NCI-H1105 (cell line): ENCODE measurements at regions not wholly inside any gene's neighbourhood (a gene's known extent, or its start where the extent isn't known, plus 50 kb on each side); places are given as distances from the start of the nearest gene placed in this dataset.

ENCODE experiments used
- DNase-seq: peaks from one replicate; lab custom pipeline; 2025; lab: John Stamatoyannopoulos, UW

DNA sequence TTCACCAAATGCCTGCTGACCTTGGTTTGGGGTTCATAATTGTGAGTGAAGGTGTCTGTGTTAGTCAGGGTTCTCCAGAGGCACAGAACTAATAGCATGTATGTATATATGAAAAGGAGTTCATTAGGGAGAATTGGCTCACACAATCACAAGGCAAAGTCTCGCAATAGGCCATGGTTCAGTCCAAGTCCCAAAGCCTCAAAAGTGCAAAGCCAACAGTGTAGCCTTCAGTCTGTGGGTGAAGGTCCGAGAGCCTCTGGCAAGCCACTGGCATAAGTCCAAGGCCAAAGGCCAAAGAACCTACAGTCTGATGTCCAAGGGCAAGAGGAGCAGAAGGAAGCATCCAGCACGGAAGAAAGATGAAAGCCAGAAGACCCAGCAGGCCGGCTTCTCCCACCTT lies 257.6 kb upstream of the SHH start:
- no peak for DNase-seq

- DNase-seq, result no peak
Measured at GRCh38 chr7:156067156-156067555, 254.9 kb upstream of the SHH start.

DNA sequence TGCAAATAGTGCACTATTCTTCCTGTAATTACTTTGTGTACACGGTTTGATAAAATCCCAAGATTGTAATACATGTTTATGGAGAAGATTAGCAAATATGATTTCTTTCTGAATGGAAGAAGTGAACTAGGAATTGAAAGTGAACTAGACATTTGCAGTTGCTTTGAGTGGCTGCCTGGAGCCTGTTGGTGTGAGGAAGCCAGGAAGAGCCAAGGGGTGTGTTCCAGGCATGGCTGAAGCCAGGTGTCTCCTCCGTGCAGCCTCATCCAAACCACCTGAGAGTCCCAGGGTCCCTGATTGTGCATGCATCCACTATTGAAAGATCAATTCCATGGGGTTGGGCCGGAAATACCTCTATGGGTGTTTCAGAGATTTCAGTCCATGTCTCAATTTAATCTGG lies 253.1 kb upstream of the SHH start:
- DNase-seq, result no peak

DNA sequence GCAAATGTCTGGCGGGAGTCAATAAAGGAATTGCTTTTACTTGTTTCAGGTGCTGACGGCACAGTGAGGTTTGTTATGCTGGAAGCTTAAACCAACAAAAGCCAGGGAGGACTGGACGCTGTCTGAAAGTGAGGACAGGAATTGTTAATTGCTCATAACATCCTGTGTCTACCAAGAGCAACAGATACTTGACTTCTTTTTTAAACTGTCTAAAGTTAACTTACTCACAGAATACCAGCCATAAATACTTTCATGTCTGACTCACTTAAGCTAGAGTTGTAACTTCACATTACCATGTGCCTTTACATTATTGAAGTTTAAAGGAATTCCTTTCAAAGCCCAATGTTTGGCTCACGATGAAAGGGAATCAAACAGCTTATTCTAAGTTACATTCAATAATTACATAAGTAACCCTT lies 252.7 kb upstream of the SHH start:
- DNase-seq, result no peak

GRCh38 chr7:156063241-156063810 lies 251.1 kb upstream of the SHH start:
- no peak for DNase-seq

GRCh38 chr7:156062286-156062685 lies 250.0 kb upstream of the SHH start:
- no peak for DNase-seq

DNA sequence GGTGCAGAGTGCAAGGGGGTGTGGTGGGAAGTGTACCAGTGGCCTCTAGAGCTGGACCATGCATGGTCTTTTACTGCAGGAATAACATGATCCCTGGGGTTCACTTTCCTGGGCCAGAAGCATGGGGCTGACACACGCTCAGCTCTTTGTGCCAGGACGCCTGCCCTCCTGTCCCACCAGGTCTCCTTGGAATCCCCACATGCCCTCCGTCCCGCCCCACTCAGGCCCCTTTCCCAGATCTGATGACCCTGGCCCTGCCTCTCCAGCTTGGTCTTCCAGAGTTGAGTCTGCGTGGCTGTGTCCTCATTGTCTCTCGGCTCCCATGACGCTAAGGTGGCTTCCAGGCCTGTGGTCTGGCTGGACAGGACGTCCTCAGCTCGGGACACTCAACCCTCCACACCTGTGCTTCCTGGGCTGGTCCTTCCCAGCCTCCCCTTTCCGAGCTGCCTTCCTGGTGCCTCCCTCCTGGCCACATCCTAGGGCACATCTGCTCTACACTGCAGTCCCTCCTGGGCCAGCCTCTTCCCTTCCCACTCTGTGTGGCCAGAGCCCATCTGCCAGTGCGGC lies 249.5 kb upstream of the SHH start:
- DNase-seq, result no peak

DNA sequence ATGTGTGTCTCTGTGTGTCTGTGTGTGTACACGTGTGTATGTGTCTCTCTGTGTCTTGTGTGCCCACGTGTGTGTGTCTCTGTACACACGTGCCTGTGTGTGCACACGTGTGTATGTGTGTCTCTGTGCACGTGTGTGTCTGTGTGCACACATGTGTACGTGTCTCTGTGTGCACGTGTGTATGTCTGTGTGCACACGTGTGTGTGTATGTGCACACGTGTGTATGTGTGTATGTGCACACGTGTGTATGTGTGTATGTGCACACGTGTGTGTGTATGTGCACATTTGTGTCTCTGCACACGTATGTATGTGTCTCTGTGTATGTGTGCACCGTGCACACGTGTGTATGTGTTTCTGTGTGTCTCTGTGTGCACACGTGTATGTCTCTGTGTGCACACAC lies 248.7 kb upstream of the SHH start:
- DNase-seq, result no peak

- DNase-seq, result no peak
Measured at GRCh38 chr7:156059369-156059768, 247.1 kb upstream of the SHH start.

DNA sequence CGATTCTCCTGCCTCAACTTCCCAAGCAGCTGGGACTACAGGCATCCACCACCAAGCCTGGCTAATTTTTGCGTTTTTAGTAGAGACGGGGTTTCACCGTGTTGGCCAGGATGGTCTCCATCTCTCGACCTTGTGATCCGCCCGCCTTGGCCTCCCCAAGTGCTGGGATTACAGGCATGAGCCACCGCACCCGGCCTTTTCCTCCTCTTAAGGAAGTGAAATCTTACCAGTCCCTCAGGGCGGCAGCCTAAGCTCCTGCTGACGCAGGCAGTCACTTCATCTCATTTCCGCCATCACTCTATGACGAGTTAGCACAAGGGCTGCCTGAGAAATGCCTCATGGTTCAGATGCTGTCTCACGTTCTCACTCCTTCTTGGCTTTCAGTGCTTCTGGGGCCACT lies 246.0 kb upstream of the SHH start:
- no peak for DNase-seq

DNA sequence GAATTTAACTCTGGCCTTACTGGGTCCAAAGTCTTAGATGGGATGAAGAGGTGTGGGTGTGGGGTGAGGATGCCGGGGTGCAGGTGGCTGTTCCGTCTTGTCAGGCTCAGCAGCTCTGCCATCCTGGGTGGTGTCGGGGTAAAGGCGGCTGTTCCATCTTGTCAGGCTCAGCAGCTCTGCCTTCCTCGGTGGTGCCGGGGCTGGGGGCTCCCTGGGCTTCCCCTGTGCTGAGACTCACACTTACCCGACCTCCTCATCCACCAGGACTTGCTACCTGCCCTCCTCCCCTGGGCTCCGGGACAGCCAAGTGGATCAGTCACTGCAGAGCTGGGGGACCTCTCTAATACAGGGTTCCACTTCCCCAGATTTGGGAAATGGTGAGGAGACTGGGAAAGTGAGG lies 244.3 kb upstream of the SHH start:
- no peak for DNase-seq

GRCh38 chr7:156055206-156055822 lies 243.1 kb upstream of the SHH start:
- no peak for DNase-seq

DNA sequence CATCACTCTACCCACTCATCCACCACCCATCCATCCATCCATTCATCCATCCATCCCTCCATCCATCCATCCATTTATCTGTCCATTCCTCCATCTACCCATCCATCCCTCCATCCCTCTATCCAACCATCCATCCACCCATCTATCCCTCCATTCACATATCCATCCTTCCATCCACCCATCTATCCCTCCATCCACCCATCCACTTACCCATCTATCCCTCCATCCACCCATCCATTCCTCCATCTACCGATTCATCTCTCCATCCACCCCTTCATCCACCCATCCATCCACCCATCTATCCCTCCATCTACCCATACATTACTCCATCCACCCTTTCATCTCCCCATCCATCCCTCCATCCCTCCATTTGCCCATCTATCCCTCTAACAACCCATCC lies 239.6 kb upstream of the SHH start:
- no peak for DNase-seq

GRCh38 chr7:156050636-156051569 lies 238.6 kb upstream of the SHH start:
- no peak for DNase-seq

DNA sequence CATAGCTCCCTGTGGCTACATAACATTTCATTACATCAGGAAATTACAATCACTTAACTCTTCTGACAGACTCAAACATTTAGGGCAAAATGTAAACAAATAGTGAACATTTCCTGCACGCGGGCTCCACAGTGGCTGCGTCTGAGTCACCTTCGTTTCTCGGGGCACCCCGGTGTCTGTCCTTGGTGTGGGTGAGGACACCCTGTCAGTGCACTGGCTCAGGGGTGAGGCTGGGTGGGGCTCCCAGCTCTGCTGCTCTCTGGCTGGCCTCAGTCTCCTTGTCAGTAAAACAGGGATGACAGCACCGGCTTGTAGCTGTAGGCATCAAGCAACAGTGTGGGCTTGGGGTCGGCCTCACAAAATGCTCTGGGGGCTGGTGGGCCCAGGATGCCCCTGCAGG lies 237.1 kb upstream of the SHH start:
- DNase-seq, result no peak

- DNase-seq, result no peak
Measured at GRCh38 chr7:156046031-156046560, 233.8 kb upstream of the SHH start.

DNA sequence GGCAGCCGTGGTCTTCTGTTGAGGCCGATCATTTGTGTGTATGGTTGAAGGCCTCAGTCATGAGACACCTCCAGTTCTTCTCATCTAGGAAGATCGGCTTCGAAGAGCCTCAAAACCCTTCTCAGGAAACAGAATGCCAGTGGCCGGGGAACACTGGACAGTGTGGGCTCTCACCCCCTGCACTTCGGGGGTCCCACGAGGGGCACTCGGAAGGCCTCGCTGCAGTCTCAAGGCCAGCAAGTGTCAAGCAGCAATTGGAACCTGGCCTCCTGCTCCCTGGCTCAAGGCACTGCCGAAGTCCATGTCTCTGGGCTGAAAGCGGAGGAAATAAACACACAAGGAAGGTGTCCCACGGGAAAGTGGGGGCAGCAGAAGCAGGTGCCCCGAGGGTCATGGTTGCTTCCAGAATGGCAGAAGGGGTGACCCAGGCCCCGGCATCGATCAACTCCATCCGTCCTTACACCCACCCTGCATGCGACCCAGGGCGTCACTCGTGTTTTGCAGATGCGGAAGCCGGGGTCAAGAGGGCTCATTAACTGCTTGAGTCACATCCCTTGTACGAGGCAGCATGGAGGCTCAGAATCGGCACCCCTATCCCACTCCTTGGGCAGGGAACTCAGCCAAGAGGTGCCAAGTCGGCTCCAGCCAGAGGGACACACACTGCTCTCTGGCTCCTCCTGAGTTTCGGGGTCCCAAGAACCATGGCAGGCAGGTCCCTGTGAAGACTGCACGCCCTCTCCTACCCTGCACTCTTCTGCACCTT lies 231.3 kb upstream of the SHH start:
- DNase-seq, result no peak

GRCh38 chr7:156041398-156041797 lies 229.1 kb upstream of the SHH start:
- DNase-seq, result no peak

- no peak for DNase-seq
Measured at GRCh38 chr7:156039971-156040677, 227.9 kb upstream of the SHH start.

DNA sequence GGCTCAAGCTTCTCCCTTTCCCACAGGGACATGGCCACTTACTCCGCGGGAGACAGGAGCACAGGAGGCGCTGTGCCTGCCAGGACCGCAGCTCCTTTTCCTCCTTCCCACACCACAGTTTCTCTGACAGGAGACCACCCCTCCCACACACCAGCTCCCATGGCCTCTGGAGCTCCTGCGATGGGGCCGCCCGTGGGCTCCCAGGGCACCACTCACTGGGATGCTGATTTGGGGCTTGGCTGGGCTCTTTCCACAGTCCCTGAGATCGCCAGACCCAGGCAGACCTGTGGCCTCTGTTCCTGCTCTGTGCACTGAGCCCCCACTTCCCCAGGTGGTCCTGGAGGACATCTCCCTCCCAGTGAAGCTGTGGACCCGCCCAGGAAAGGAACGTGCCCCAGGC lies 226.9 kb upstream of the SHH start:
- no peak for DNase-seq

GRCh38 chr7:156038345-156038744 lies 226.1 kb upstream of the SHH start:
- no peak for DNase-seq
